NB4 (cell line): ENCODE measurements at regions not wholly inside any gene's neighbourhood (a gene's known extent, or its start where the extent isn't known, plus 50 kb on each side); places are given as distances from the start of the nearest gene placed in this dataset.

ENCODE experiments used
- MAX ChIP-seq: IDR thresholded peaks from 2 replicates; pipeline ENCODE4 v1.6.1; 2011; ENCODE audit warnings: low read depth, low read length
- POLR2A ChIP-seq: IDR thresholded peaks from 2 replicates; pipeline ENCODE4 v1.6.1; 2011; ENCODE audit warnings: mild to moderate bottlenecking; ENCODE audit not compliant: insufficient read length; ENCODE audit errors: extremely low read depth

- TF ChIP-seq POLR2A (no peak), MAX (0 out of 2 replicates have a peak, but pooled peaks have one; percentile 27)
Measured at GRCh38 chr2:88866756-88867155, 175.3 kb downstream of the RPIA start.
